Right ventricle myocardium inferior (tissue), 1 donor: ENCODE measurements at regions not wholly inside any gene's neighbourhood (a gene's known extent, or its start where the extent isn't known, plus 50 kb on each side); places are given as distances from the start of the nearest gene placed in this dataset.

Experiments
- ATAC-seq: fragments of 200-7000 bp; cut with Tn5 transposase; one replicate; pipeline ENCODE4 v1.9.1; 2020; ENCODE audit warnings: mild to moderate bottlenecking, moderate library complexity
- DNase-seq: peaks from one replicate; pipeline ENCODE4 v3.0.0; 2021; ENCODE audit errors: missing footprints
- intact Hi-C: fragments of 100-400 bp; cut with DNase I; formaldehyde crosslinking; loops from one replicate; pipeline ENCODE4 v1.11.0; 2022
- donor health status: DM: no; HTN: yes; CAD: no; lungs with severe emphysema.

DNA sequence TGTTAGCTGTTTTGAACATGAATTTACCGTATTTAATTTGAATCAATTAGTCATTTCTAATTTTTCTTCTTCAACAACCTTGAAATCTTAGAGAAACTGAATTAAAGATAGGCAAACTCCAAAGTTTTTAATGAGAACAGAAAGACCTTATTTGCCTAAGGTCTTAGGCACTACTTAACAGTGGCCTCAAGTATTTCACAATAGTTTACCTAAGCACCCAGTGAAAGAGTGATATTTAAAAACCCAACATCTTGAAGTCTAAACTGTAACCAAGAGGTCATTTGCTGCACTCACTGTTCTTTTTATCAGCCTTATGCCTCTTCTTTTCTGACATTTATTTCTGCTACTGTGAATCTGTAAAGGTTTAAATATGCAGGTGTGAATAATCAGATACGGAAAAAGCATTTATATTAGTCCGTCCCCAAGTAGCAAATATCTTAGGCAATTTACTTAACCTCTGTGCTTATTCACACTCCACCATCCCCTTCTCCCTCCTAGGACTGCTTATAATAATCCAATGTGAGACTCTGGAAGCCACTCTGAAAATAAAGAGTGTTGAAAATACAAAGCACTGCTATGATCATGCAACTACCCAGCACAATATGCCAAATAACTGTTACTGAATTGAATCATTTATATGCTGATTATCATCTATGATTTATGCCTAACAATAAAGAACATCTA lies 105.7 kb downstream of the ELAPOR2 start:
- intact Hi-C loops: no loop called here

GRCh38 chr7:86953219-86953618 lies 106.2 kb downstream of the ELAPOR2 start:
- ATAC-seq: no peak
- DNase-seq: no peak
- intact Hi-C loops: no loop called here

More for the DNA sequence above, 105.7 kb downstream of the ELAPOR2 start:
- no peak for DNase-seq
- ATAC-seq: no peak

DNA sequence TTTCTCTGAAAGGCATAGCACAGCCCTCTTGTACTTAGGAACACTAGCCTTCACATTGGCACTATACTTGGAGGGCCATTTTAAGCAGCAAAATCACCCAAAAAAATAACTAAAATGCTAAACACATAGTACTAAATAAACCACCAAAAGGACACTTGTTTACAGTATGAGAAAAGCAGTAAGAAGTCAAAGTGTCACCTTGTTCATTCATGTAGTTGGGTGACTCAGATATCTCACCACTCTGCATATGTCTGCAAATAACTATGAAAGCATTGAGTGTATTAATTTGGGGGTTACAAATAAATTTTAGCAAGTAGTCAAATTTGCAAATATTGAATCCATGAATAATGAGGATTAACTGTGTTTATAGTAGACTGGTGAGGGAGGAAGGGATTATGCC lies 107.6 kb downstream of the ELAPOR2 start:
- DNase-seq (no peak), ATAC-seq (no peak)
- intact Hi-C loops: no loop called here

DNA sequence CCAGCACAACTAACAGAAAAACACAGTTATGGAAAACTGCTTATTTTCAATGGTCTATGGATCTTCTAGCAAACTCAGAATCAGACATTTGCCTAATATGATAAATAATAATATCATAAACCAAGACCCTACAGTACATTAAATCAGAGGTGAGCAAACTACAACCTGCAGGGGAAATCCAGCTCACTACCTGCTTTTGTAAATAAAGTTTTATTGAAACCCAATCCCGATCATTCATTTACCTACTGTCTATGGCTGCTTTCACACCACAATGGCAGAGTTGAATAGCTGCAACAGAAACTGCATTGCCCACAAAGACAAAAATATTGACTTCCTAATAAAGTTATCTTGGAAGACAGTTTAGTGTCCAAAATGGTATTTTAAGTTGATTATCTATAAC lies 108.5 kb downstream of the ELAPOR2 start:
- ATAC-seq (no peak), DNase-seq (no peak)
- intact Hi-C loops: no loop called here

DNA sequence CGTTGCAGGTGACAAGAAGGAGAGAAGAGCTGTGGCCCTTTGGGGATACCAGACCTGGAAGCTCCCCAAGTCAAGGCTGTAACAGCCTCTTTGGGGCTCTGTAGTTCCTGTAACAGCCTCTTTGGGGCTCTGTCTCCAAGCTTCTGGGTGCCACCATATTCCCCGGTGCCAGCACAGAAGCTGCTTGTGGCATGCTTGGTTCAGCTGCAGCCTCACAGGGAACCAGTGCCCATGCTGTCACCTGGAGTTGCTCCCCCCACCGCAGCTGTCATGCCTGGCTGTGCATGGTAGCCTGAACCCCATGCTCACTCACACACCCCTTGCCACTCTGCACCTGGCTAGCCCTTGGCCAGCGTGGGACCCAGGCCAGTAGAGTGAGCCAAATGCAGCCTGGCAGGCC lies 109.1 kb downstream of the ELAPOR2 start:
- ATAC-seq: no peak
- no peak for DNase-seq
- intact Hi-C loops: no loop called here

- ATAC-seq: peak; percentile 39
- intact Hi-C loops: no loop called here
- DNase-seq: no peak
Observed at GRCh38 chr7:86949779-86950260, 109.6 kb downstream of the ELAPOR2 start.

- intact Hi-C loops: no loop called here
- no peak for ATAC-seq
- DNase-seq: no peak
Observed at GRCh38 chr7:86949052-86949778, 110.2 kb downstream of the ELAPOR2 start.

GRCh38 chr7:86947929-86948328 lies 111.5 kb downstream of the ELAPOR2 start:
- DNase-seq (no peak), ATAC-seq (no peak)
- intact Hi-C loops: no loop called here

DNA sequence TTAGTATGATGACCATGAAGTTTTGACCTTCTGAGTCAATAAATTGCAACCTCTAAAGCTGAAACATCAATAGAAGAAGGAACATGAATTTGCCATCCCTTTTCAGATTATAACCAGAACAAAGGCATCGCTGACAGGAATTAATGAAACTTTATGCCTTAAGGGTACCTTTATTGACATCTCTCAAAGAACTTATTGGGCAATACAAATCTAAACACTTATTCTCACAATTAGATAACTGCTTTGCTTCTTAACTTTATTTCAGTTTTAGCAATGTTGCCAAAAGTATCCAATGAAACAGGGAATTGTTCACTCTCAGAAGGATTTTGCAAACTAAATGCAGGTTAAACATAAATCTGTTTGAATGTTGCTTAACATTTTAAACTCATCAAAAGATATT lies 116.0 kb downstream of the ELAPOR2 start:
- intact Hi-C loops: no loop called here
- DNase-seq (no peak), ATAC-seq (no peak)

GRCh38 chr7:86942995-86943394 lies 116.5 kb downstream of the ELAPOR2 start:
- no peak for DNase-seq
- intact Hi-C loops: no loop called here
- no peak for ATAC-seq

DNA sequence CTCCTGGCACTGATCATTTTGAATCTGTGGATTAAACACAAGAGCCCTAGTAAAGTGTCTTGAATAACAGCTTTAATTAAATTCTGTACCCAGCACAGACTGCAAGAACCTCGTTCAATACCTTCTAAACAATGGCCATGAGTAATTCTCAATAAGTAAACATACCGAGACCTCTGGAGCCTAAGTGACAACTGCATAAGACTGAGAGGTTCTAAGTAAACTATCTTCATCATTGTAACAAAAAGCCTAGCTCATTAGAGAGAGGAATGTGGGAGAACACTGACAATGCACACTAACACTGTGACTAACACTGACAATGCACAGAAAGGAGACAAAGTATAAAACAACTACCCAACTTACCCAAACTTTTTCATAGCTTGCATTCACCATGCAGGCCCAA lies 117.4 kb downstream of the ELAPOR2 start:
- intact Hi-C loops: no loop called here
- ATAC-seq (no peak), DNase-seq (no peak)

DNA sequence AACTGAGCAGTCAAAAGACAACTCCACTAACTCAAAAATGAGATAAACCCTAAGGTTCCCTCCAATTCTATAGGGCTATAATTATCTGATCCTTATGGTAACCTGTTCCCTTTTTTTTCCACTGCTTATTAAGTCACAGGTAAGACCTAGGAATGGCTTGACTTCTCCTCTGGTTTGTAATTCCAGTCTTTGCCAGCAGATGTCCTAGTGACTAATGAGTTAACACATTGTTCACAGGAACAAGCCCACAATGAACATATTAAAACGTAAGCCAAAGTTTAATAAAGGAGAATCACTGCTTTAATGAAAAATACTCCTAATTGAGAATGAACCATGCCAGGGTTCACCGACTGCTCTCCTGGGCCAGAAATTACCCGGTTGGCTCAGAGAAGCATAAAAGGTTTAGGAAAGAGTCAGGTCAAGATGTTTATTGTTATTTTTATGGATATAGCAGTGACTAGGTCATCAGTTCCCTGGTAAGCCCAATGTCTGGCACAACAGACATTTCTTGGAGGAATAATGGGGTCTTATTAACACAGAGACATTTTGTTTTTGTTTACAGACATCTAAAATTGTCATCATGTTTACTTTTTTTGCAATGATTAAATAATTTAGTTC lies 120.1 kb downstream of the ELAPOR2 start:
- DNase-seq: no peak
- intact Hi-C loops: loop anchor here (2.0 to 5.0 kb wide), 3 partner anchors 118 to 298 kb away; partner anchors contain the start of gene ELAPOR2
- ATAC-seq: peak; percentile 72

- intact Hi-C loops: loop anchor here (5.0 kb wide), 2 partner anchors 120 to 300 kb away; partner anchors contain the start of gene ELAPOR2
- ATAC-seq: no peak
- no peak for DNase-seq
Observed at GRCh38 chr7:86937363-86937878, 122.0 kb downstream of the ELAPOR2 start.

DNA sequence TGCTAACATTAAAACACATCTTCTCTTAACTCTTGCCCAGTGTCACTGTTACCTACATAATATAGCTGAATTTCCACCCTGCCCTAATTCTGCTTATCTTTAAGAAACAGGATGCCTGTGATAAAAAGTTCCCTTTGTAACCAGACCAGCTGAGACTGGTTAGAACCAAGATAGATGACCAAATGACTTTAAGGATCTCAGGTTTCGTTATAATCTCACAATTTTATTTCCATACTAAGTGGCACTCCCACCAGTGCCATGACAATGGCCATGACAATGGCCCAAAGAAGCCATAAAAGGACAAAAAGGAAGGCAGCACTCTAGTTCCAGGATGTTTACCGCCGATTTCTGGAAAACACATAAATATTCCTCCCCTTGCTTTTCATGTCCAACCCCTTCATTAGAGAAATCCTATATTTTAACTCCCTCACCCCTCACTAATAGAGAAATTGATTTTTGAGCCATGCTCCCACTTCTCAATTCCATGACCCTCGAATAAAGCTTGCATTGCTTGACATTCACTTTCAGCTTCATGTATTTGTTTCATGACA lies 126.1 kb downstream of the ELAPOR2 start:
- ATAC-seq (no peak), DNase-seq (no peak)
- intact Hi-C loops: no loop called here

GRCh38 chr7:86932038-86932512 lies 127.4 kb downstream of the ELAPOR2 start:
- DNase-seq (no peak), ATAC-seq (peak; percentile 65)
- intact Hi-C loops: no loop called here

- ATAC-seq (no peak), DNase-seq (no peak)
- intact Hi-C loops: no loop called here
Observed at GRCh38 chr7:86931439-86931838, 128.0 kb downstream of the ELAPOR2 start.

- intact Hi-C loops: no loop called here
Observed at GRCh38 chr7:86930554-86931307, 128.7 kb downstream of the ELAPOR2 start.

GRCh38 chr7:86929293-86930109 lies 130.0 kb downstream of the ELAPOR2 start:
- intact Hi-C loops: loop anchor here (5.0 kb wide), 1 partner anchor 488 kb away; no protein-coding TSS in a partner anchor
- no peak for ATAC-seq
- no peak for DNase-seq

More at GRCh38 chr7:86930554-86931307, 128.7 kb downstream of the ELAPOR2 start:
- no peak for ATAC-seq
- DNase-seq: no peak
